Activated CD4-positive, alpha-beta T cell treated with anti-CD3 and anti-CD28 coated beads, Interleukin-2, amount 50 U/mL, for 16 hours (primary cell): ENCODE measurements at regions not wholly inside any gene's neighbourhood (a gene's known extent, or its start where the extent isn't known, plus 50 kb on each side); places are given as distances from the start of the nearest gene placed in this dataset.

Experiments used
- DNase-seq: peaks from one replicate; pipeline ENCODE4 v3.0.0-alpha.2; 2020

DNA sequence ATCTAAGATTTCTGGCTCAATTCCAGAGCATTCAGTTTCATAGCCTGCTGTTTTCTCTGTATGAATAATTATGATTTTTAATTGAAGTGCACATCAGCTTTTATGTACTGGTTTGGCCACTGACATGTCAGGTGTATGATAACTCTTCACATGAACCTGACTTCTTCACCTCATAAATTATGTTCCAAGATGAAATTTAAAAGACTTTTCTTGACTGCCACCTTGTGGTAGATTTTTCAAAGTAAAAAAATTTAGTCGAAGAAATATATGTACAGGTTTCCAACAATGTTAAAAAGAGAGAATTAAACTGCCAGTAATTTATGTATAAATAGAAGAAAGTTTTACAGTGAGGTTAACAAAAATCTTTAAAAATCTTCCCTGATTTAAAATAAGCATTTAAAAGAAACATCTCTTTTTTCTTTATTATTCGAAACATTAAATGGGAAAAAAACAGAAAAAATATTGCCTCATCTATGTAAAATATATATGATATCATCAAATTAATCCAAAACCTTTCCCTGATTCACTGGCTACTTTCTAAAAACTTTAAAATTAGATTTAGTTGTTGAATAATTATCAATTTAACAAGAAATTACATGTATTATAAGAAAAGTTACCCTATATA is 124.9 kb upstream of the ATXN7L3B start:
- DNase-seq, result peak; percentile 4

DNA sequence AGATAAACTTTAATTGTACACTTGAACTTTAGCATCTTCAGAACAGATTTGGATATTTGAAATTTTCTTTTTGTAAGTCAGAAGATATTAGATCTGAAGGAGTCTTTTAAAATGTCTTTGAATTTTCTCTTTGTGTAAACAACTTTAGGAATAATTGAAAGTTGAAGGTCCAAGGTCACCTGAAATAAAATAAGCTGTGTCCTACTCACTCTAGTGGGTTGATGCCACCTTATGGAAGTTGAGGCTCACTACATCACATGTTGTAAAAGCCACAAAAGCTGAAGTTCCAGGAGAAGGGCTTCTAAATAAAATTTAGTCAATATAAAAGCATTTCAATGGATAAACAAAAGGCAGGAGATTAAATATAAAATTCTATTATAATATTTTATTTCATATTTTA is 122.0 kb upstream of the ATXN7L3B start:
- peak; percentile 10 for DNase-seq

DNA sequence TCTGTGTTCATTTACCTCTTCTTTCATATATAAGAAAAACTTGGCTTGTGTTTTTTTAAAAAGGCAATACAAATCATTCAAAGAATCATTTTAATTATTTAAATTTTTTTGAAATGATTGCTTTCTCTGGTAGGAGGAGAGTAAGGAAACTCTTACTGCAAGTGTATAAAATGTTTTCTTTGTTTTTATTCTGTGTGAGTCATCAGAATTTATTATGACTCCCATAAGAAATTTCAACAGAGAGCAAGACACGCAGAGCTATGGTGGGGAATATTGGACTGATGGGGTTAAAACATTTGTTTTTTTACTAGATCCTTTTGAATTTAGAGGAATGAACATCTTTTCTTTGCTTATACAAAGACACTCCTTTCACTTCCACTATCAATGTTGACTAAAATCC is 119.1 kb upstream of the ATXN7L3B start:
- DNase-seq, result no peak

- DNase-seq, result no peak
These were observed 112.9 kb upstream of the ATXN7L3B start for GRCh38 chr12:74424778-74425177.

DNA sequence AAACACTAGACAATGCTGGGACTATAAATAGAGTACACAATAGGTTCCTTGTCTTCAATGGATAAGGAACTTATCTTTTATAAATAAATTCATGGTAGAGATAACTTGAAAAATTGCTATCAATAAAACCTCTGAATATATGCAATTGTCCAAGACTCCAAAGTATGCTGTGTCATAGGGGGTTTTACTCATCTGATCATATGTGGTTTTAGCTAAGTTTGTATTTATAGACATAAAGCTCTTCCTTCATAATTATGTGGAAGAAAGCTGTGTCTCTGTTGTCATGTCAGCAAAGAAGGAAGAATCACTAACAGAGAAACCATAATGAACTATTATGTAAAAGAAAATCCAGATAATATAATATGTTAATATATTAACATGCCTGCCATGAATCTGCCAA is 111.5 kb upstream of the ATXN7L3B start:
- no peak for DNase-seq

DNA sequence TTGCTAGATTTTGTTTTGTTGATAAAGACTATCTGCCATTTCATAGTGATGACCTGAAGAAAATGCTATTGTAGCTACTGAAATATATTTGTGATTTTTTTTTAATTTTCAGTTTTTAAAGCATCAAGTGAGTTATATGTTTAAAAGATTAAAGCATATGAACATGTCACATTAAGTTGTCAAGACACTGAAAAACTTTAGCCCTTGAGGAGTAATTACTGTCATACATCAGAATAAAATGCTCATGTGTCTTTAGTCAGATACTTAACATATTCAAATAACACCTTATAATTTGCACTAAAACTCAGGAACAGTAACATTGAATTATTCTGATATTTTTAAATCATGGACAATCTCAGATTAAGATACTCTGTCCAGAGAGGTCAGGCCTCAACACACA is 108.1 kb upstream of the ATXN7L3B start:
- DNase-seq, result no peak

DNA sequence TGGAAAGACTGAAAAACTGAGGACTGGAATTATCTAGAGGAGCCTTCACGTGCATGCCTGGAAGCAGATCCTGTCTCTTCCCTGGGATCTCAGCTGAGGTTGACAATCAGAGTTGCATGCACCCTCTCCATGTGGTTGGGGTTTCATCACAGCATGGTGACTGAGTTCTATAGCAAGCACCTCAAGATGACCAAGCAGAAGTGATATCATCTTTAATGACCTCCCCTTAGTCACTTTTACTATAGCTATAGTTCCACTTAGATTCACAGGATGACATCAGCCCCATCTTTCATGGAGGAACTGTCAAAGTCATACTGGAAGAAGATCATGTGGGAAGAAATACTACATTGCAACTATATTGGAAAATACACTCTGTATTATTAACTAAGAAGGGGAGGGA is 105.8 kb upstream of the ATXN7L3B start:
- no peak for DNase-seq

DNA sequence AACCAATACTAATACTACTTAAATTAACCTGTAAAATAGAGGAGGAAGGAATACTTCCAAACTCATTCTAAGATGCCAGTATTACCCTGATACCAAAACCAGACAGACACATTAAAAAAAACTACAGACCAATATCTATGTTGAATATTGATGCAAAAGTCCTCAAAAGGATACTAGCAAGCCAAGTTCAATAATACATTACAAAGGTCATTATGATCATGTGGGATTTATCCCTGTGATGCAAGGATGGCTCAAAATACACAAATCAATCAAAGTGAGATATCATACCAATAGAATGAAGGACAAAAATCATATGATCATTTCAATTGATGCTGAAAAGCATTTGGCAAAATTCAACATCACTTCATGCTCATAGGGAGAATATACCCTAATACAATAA is 97.2 kb upstream of the ATXN7L3B start:
- DNase-seq, result no peak

DNA sequence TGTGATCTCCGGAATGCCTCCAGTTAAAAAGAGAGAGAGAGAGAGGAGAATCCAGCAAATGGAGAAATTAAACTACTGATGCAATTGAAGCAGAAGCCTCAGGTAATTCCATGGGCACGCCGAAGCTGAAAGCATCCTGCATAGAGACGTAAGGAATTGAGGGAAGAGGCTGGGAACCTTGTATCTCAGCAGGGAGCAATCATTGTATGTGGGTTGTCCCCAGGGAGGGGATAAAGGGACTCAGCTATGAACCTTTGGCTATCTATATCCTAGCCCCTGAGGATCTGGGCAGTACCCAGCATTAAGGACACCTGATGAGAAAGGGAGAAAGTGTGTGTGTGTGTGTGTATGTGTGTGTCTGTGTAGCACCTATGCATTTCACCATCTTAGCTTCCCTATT is 95.8 kb upstream of the ATXN7L3B start:
- DNase-seq, result no peak

DNA sequence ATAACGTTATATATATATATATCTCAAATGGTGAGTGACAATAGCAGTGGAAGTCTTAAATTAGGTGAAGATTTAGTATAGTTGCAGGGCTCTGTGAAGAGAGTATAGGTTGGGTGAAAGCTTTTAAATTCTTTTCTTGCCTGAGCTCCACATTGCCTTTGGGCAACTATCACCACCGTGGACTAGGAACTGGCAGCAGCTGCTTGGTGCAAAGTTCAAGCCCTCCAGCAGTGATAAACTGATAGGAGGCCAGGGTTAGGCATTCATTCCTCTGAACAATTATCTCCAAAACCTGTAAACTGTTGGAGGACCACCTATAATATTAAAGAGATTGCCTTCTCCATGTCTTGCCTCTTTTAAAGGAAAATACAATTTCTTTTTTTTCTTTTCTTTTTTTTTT is 91.2 kb upstream of the ATXN7L3B start:
- DNase-seq, result no peak

DNA sequence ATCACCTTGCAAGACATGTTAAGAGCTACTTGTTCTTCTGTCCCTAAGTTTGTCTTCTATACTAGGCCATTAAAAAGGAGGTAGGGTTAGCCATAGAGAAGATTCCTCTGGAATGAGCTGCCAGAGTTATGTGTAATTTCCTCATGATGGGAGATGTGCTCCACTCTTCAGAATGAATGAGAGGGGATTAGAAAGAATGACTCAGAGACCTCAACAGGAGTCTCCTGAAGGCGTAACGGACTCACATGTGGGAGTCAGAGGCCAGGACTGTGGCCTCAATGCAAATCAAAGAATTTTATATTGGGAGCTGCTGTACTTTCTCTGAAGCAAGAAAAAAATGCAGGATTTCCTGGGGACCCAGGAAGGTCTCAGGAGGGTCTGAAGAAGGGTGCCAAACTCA is 87.8 kb upstream of the ATXN7L3B start:
- DNase-seq, result no peak

DNA sequence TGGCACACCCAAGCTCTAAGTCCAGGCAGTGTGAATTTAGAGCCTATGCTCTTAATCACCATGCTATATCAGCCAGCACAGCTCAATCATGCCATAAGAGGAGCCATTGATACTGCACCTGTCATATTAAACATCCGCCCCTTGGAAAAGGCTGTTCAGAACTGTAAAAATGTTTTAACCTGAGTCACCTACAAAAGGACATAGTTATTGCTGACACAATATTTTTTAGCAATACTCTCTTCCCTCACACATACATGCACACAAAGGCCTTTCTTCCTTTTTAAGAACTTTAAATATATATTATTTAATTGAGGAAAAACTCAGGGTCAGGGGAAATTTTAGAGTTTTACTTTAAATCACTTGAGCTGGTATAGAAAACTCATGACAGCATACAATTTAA is 83.5 kb upstream of the ATXN7L3B start:
- no peak for DNase-seq

GRCh38 chr12:74455429-74455828 is 82.2 kb upstream of the ATXN7L3B start:
- DNase-seq, result no peak

DNA sequence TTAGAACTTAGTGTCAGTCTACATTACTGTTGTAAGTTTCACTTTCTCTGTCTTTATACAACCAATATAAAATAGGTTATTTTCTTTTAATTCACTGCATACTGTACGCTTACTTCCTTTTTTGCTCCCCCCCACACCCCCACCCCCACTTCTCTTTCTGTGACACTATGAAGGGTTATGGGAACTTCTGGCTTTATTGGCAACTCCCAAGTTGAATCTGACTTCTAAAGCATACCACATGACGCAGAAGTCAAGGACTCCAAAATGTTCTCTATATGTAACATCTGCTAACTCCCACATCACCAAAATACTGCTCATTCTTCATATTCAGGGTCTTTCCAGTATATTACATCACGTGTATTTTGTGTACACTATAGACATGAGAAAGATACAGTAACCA is 81.2 kb upstream of the ATXN7L3B start:
- DNase-seq, result no peak

DNA sequence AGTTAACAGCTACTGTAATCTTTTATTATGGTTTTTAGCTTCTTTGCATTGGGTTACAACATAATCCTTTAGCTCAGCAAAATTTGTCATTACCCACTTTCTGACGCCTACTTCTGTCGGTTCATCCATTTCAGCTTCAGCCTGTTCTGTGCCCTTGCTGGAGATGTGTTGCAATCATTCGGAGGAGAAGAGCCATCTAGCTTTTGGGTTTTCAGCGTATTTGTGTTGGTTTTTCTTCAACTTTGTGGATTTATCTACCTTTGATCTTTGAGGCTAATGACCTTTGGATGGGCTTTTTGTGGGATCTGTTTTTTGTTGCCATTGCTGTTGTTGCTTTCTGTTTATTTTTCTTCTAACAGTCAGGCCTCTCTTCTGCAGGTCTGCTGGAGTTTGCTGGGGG is 69.2 kb upstream of the ATXN7L3B start:
- DNase-seq, result no peak

DNA sequence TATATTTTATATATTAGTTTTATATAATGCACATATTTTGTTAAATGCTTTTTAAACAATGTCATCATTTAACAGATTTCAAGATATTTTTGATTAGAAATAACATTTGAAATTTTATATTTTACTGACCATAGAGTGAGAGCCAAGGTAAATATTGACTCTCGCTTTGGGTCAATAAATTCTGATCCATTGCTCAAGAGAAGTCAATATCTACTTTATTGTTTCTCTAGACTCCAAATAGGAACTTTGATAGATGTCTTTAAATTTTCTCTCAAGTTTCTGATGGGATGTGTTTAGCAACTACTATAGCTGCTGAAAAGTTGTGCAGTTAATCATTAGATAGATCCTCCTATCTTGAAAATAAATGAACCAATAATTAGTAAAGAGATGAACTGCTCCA is 61.4 kb upstream of the ATXN7L3B start:
- DNase-seq, result no peak

DNA sequence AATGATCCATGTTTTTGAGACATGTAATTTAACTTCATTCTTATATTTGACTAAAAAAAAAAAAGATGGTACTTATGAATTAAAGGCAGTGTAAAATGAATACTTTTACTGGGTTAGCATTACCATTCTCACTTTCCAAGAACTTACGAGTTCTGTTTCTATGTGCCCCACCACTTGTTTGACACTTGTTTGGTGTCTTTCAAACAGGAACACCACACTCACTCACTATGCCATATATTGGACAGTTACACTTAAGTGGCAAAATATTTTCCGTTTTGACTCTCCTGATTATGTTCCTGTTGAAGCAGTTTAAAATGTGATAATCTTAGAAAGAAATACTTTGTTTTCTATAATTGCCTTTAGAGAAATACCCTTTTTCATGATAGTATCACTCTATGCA is 56.6 kb upstream of the ATXN7L3B start:
- no peak for DNase-seq

DNA sequence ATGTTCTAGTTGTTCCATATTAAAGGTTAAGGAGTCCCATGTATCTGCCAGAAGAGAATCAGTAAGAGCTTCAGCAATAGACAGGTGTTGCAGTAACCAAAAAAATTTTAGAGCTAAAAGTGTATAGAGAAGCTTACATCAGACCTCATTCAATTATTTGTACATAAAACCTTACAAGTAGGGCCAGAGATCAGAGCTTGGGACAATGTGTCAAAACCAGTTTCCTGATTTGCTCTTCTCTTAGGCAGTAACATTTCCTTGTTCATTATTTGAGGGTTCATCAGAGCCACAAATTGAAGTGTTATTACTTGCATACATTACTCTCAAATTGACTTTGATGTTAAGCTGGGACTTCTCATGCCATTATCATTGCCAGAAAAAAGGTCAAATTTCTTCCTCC is 55.5 kb upstream of the ATXN7L3B start:
- no peak for DNase-seq

DNA sequence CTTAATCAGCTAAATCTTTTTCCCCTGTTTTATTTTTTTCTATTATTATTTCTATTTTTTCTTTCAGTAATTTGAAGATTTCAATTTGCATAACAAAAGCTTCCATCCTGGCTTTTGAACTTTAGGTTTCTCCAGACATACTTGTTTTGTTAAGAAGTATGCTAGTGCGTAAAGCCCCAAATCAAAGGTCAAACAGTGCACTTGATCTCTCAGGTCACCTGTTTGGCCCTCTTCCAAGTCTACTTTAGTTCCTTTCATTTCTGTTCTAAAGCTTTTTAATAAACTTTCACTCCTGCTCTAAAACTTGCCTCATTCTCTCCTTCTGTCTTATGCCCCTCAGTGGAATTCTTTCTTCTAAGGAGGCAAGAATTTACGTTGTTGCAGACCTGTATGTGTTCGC is 54.6 kb upstream of the ATXN7L3B start:
- no peak for DNase-seq
